GM19351 (cell line): ENCODE measurements at regions not wholly inside any gene's neighbourhood (a gene's known extent, or its start where the extent isn't known, plus 50 kb on each side); places are given as distances from the start of the nearest gene placed in this dataset.

ENCODE experiments used
- ATAC-seq: cut with Tn5 transposase; IDR thresholded peaks from one replicate; pipeline ENCODE4 v1.9.1; 2021; ENCODE audit warnings: mild to moderate bottlenecking, moderate library complexity; ENCODE audit not compliant: unreplicated experiment

DNA sequence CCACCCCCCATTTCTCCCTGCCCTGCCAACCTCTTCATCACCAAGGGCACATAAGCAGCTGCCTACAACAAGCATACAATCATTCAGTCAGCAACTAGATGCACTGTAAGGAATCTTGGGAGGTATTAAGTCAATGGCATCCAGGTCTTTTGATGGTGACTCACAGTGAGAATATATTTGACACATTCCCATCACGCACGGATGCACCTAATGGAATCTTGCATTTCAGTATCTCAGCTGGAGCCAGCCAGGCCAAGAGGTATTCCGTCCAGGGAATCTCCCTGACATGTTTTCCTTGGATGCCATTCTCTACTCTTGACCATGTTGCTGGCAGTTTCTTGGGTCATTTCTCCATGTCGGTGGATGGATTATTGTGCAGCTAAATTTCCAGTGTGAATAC is 73.9 kb upstream of the CAPRIN2 start:
- no peak for ATAC-seq

- no peak for ATAC-seq
Observed at GRCh38 chr12:30827101-30828066, 72.6 kb upstream of the CAPRIN2 start.

- ATAC-seq: no peak
Observed at GRCh38 chr12:30826276-30826675, 71.5 kb upstream of the CAPRIN2 start.

DNA sequence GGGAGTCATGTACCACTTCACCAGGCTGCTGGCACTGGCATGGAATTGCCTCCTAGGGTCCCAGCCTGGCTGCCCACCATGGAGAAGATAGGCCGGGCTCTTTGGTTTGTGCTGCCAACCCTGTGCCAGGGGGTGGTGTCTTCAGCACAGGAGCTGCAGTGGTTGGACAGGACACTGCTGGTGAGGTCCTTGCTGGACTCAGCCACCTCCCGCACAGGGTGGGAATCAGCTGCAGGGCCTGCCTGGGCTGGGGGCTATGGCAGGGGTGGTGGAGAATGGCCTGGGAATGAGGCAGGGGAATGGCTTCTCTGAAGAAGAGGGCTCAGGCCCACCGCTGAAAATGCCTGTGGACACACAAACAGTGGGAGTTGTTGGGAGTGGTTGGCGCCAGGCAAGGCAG is 70.6 kb upstream of the CAPRIN2 start:
- no peak for ATAC-seq

DNA sequence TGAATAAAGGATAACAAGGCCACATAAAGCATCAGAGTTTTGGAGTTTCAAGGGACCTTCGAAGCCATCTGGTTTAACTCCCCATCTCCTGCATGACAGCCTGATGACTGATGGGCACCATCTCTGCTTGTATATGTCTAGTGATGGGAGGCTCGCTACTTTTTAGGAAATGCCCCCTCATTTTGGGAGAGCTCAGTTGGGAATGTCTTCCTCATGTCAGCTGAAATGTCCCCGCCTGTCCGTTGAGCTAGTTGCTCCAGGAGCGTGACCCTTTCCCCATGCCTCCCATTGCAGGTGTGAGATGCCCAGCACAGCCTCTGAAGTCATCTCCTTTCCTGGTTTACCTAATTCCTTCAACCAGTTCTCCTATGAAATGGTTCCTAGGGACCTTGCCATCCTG is 69.6 kb upstream of the CAPRIN2 start:
- ATAC-seq: no peak

DNA sequence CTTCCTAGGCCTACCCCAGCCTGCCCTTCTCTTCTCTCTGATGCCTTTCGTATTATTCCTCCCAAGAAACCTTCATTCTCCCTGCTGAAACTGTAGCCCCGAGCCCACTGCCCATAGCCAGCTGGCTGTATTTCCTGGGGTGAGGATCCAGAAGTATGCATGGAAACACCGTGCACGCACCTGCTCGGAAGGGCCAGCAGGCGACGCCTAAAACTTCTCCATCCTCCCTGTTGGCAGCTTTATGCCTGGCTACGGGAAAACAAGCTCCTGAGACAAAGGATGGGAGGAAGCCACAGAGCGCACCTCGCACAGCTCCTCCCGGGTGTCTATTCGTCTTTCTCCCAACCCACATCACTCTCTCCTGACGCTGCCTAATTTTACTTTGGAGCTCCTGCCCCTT is 69.0 kb upstream of the CAPRIN2 start:
- ATAC-seq: no peak

DNA sequence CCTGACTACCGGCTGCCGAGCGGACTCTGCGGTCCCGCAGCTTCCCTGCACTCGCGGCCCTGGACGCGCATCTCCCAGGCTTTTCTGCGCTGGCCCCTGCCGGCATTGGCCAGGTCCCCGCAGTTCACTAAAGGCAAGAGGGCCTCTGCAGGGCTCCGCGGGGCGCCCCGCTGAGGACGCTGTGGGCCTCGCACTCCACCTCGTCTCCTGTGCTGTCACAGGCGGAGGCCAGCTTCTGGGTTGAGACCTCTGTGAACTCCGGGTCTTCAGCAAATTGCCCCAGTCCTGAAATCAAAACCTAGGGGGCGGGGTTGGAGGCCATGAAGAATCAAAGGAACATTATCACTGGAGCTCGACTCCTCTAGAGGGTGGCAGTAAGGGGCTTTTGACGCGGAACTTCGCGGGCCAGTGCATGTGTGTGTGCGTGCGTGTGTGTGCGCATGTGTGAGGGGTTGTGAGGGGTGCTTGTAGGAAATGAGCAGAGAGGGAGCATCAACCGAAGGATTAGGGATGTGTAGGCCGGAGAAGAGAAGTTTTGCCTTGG is 68.5 kb upstream of the CAPRIN2 start:
- peak; percentile 39 for ATAC-seq

DNA sequence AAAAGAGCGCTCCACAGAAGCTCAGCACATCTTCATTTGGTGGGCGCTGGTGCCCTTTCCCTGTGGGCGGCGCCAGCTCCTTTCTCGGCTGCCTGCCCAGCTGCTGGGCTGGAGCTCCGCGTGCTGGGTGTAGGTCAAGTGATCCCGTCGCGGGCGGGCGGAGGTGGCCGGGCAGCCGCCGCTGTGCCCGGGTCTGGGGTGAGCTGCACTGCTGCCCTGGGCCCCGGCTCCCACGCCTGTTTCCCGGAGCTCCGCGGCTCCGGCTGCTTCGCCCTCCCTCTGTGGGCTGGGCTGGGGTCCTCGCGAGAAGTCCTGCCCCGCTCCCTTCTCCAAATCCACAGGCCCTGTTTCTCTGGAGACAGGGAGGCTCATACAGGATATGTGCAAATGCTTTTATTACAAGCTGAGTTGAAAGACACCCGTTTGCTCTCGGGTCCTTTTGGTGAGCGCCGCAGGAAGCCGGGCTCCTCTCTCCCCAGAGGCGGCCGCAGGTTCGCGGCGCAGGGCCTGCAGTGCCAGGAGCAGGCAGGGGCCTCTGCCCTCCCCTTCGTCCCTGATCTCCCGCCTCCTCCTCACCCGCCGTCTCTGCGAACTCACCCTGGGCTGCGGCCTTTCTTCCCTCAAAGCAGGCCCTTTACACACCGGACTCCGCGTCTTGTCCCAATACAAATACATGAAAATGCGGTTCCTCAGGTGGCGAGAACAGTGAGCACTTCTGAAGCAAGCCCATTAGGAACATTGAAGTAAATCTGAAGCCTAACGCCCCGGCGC is 67.8 kb upstream of the CAPRIN2 start:
- ATAC-seq: peak; percentile 46

- no peak for ATAC-seq
Observed at GRCh38 chr12:30820406-30820946, 65.7 kb upstream of the CAPRIN2 start.

DNA sequence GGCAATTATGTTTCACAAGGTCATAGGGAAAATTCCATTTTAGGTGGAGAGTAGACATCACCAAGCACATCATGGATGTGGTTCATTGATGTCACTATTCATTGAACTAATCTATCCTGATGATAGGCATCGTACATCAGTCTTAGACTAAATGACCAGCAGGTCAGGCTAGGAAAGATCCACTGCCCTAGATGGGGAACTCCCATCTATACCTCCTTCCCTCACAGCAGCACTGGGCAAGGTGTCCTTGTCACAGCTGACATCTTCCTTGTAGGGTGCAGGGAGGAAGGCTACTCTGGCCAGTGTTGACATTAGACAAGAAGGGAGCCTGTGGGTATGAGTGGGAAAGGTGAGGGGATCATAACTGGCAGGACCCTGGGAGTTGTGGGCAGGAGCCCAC is 63.8 kb upstream of the CAPRIN2 start:
- ATAC-seq: no peak

DNA sequence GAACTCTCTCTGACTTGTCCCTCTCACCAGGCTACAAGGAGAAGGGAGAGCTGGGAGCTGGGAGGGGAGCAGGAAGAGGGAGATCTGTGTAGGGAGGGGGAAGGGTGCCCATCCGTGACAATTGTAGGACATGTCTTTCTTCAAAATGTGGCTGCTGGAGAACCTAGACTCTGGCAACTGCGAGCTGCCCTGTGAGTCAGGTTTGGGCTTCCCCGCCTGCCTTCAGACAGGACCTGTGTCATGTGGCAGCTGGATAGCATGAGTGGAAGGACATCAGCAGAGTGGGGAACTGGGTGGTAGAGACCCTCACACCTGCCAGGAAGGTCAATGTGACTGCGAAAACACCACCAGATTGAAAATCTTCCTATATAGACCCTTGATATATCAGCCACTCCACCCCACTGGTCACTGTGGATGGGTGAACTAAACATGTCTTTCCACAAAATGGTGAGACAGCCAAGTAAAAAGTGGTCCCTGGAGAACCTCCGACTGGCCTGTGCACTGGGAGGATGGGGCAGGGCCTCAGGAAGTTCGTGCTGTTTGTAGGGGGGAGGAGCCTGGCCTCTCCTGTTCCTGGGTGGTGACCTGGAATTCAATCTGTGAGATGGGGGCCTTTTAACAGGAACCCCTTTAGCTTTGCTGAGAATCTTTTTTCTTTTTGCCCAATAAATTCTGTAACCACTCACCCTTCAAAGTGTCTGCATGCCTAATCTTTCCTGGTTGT is 62.2 kb upstream of the CAPRIN2 start:
- no peak for ATAC-seq

DNA sequence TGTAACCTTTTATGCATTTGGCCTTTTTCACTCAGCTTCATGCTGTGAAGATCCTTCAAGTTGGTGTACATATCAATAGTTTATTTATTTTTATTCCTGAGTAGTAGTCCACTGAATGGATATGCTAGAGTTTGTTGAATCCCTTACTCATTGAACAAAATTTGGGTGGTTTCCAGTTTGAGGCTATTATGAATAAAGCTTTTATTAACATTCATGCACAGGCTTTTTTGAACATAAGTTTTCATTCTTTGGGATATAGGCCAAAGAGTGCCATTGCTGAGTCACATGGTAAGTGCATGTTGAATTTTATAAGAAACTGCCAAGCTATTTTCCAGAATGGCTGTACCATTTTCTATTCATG is 59.5 kb upstream of the CAPRIN2 start:
- no peak for ATAC-seq

- ATAC-seq: no peak
Observed at GRCh38 chr12:30813525-30814294, 59.0 kb upstream of the CAPRIN2 start.

- ATAC-seq: no peak
Observed at GRCh38 chr12:30811966-30812365, 57.2 kb upstream of the CAPRIN2 start.

DNA sequence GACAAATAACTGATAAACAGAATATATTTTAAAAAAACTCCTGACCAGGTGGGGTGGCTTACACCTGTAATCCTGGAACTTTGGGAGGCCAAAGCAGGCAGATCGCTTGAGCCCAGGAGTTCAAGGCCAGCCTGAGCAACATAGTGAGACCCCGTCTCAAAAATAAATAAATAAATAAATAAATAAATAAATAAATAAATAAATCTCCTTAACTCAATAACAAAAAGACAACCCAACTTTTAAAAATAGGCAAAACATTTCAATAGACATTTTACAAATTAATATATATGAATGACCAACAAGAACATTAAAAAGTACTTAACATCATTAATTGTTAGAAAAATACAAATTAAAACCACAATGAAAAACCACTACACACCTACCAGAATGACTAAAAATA is 56.2 kb upstream of the CAPRIN2 start:
- no peak for ATAC-seq

DNA sequence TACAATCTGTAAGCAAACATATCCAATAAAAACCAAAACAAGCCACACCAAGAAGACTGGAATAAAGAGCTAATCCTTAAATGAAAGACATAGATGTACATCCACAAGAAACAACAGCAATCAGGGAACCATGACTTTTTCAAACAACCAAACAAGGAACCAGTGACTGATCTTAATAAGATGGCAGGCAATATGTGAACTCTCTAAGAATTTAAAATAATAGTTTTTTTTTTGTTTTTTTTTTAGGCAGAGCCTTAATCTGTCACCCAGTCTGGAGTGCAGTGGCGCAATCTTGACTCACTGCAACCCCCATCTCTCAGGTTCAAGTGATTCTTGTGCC is 52.9 kb upstream of the CAPRIN2 start:
- no peak for ATAC-seq

GRCh38 chr12:30806989-30807694 is 52.4 kb upstream of the CAPRIN2 start:
- peak; percentile 76 for ATAC-seq

DNA sequence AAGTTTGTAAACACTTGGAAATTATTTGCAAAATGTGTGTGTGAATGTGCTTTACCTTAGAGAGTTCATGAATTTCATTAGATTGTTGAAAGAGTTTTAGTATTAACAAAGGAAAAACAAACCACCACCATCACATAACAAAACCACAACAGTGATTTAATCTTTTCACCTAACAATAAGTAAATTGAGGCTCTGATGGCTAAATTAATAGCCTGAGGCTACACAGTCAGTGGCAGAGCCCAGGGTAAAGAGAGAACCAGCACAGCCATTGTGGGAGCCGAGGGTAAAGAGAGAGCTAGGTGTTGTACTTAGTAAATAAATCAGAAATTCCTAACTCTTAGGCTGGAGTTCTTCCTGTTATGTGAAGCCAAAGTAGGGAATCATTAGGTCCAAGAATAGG is 51.2 kb upstream of the CAPRIN2 start:
- ATAC-seq: no peak
